Suppressor macrophage treated with lipopolysaccharide for 4 hours (primary cell): ENCODE measurements at regions not wholly inside any gene's neighbourhood (a gene's known extent, or its start where the extent isn't known, plus 50 kb on each side); places are given as distances from the start of the nearest gene placed in this dataset.
A peak's percentile ranks its signal among the peaks of the same experiment; 100 is the strongest.

ENCODE experiments used
- DNase-seq: peaks from one replicate; pipeline ENCODE4 v3.0.0-alpha.2; 2020

- no peak for DNase-seq
Measured at GRCh38 chr7:115701141-115701540, 329.4 kb downstream of the TFEC start.

GRCh38 chr7:115694424-115694823 is 336.1 kb downstream of the TFEC start:
- no peak for DNase-seq

DNA sequence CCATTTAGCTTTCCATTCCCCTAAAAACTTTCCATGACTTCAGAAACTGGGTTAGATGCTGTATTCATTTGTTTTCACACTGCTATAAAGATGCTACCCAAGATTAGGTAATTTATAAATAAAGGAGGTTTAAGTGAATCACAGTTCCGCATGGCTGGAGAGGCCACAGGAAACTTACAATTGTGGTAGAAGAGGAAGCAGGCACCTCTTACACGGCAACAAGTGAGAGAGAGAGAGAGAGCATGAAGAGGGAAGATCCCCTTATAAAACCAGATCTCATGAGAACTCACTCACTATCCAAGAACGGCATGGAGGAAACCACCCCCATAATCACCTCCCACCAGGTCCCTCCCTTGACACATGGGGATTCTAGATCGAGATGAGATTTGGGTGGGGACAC is 336.8 kb downstream of the TFEC start:
- DNase-seq: no peak

- DNase-seq: no peak
Measured at GRCh38 chr7:115689941-115690340, 340.6 kb downstream of the TFEC start.

GRCh38 chr7:115683093-115683492 is 347.5 kb downstream of the TFEC start:
- no peak for DNase-seq

- no peak for DNase-seq
Measured at GRCh38 chr7:115682507-115682906, 348.1 kb downstream of the TFEC start.

GRCh38 chr7:115680921-115681320 is 349.6 kb downstream of the TFEC start:
- DNase-seq: no peak

DNA sequence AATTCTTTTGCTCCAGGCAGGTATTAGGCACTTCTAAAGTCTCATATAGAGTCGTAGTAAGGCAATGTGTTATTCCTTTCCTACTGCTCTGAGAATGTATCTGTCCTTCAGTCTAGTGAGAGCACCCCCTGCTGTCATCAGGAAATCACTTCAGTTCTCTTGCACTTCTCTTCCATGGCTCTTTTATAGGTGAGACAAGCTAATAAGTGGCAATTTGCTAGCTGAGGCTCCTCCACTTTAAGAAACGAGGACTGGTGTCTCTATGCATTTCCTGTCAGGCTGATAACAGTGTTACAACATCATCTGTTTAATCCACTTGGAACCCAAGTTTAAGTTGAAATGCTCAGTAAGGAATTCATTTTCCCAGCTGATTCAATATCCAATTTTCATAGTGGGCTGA is 350.6 kb downstream of the TFEC start:
- peak; percentile 23 for DNase-seq

- no peak for DNase-seq
Measured at GRCh38 chr7:115679423-115679822, 351.1 kb downstream of the TFEC start.

DNA sequence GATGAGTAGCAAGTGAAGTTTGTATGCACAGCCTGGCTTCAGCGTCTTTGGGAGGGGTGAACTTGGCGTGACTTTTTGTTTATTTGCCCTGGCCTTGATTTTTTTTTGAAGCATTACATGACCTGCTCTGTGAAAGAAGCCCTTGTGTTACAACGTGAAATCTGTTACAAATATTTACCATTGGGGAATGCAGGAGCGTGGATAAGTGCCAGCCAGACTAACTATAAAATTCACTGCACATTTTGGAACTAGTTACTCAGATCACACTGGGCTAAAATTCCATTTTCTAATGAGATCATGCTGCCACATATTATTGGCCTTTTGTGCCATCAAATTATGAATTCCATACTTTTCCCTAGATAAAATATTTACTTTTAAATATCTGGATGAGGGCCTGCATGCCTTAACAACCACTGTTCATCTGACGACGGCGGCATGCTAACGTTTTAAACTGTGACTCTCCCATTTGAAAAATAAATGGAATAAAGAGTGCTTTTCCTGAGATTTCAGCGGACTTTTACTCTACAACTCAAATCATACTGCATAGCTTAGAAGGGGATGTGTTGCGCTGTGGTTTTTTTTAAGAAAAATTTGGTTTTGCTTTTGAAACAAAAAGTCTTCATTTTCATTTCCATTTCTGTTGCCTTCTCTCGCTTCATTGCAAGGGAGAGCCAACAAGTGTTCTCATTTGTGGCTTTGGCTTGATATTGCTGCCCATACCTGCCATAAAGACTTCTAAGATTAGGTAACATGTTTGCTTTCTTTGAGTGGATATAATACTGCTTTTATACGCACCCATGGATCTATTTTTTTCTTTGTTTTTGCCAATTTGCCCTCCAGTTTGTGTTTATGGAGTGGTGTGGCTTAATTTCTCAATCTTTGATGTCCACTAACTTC is 352.2 kb downstream of the TFEC start:
- no peak for DNase-seq

- no peak for DNase-seq
Measured at GRCh38 chr7:115676707-115677106, 353.9 kb downstream of the TFEC start.

GRCh38 chr7:115676080-115676479 is 354.5 kb downstream of the TFEC start:
- DNase-seq: no peak

DNA sequence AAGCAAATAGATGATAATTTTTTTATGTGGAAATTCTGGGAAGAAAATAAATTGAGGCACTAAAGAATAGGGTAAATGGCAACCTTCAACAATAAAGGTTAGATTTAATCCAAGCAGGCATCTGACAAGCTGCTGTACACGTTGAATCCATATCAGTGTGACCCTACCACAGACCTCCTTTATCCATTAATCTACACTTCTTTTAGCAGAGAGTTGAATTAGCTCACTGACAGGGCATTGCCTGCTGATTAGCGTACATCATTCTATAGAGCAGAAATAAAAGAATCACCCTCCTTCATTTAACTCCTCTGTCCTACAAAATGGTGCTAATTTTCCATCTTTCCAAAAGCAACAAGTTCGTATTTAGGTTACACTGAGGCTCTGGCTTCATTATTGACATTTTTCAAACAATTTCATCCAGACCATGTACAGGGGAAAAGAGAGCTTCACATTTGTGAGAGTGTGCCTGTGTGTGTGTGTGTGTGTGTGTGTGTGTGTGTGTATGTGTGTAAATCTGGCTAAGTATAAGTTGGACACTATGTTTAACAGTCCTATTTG is 356.0 kb downstream of the TFEC start:
- no peak for DNase-seq

GRCh38 chr7:115672024-115672423 is 358.5 kb downstream of the TFEC start:
- DNase-seq: no peak

- DNase-seq: no peak
Measured at GRCh38 chr7:115662676-115663075, 367.9 kb downstream of the TFEC start.

DNA sequence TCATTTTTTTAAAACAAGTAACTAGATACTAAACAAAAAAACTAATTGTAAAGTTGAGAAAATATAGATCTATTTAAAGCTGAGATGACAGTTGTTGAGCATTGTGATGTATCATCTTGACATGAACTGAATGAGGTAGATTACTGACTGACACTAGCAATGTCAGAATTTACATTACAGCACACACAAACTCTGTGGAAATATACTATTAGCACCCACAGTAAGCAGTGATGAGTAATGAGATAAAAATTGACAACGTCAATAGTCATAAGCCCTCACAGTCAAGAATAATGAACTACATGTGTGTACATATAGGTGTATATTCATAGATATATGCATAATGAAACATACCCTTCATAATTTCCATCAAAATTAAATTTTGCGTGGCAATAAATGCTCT is 368.4 kb downstream of the TFEC start:
- DNase-seq: no peak

DNA sequence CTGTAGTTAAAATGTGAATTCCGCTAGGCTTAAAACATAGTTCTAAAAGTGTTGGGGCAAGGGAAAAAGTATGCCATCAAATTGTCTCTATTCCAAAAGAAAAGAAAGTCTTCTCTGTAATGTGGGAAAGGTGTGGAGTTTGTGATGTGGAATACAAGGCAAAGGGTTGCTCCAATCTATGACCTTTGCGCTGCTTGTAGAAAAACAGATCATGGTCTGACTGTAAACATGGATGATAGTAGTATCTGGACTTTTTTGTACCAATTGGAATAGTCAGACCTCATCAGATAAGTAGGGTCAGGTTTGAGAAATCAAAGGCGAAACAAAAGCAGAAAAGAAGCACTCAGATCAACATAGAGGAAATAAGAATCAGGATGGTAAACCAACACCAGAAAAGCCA is 372.3 kb downstream of the TFEC start:
- DNase-seq: no peak

- no peak for DNase-seq
Measured at GRCh38 chr7:115654384-115655214, 376.0 kb downstream of the TFEC start.

DNA sequence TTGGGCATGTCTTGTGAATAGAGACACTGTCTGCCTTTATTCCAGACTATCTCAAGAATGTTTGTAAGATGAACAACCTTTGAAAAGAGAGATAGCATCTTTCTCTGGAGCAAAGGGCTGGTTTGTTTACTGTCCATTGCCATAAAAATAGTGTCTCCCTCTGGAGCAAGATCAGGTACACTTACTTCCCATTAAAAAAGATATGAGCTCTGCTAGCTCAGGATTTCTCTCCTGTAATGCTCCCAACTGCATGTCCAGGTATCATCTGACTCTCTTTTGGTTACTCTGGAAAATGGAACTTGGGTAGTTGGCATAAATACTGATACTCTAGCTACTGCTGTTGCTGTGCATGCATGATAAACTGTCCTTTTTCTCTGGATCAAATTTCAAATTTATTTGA is 381.1 kb downstream of the TFEC start:
- no peak for DNase-seq

GRCh38 chr7:115647712-115648111 is 382.9 kb downstream of the TFEC start:
- DNase-seq: no peak

DNA sequence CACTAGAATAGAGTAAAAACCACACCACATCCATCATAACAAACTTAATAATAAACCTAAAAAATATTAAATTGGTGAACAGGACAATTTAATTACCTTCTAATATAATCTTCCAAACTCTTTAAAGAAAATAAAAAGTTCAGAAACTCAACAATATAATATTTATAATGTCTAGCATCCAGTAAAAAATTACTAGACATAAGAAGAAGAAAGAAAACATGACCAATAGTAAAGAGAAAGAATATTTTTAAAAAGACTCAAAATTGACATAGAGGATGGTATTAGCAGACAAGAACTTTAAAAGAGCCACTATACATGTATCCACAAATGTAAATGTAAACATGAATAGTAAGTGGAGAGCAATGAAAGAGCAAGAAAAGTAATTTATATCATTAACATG is 388.4 kb downstream of the TFEC start:
- no peak for DNase-seq

DNA sequence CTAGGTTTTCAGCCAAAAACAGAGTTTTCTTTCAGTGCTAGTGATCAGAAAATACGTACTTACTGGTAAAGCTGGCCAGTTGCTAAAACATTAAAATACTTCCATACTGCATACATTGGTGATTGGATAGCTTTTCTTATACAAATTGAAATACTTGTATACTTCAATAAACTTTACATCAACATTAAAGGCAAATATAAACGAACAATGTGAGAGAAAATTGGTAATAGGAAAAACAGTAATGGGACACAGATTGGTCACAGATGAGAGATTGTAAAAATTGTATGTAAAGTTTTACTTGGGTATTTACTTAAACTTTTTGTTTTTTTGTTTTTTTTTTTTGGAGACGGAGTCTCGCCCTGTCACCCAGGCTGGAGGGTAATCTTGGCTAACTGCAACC is 391.7 kb downstream of the TFEC start:
- DNase-seq: no peak

DNA sequence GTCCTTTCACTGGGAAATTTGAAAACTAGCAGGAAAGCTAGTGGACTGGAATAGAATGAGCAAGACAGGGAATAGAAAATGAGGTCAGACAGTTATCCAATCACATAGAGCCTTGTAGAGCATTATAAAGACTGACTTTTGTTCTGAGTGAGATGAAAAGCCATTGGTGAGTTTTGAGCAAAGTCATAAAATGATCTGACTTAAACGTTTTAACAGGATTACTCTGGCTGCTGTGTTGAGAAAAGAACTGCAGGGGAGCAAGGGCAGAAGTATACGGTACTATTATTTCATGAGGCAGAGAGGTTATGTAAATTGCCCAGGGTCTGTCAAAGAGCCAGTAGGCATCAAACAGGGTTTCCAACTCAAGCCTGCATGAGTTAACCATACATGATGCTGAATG is 393.4 kb downstream of the TFEC start:
- DNase-seq: no peak

DNA sequence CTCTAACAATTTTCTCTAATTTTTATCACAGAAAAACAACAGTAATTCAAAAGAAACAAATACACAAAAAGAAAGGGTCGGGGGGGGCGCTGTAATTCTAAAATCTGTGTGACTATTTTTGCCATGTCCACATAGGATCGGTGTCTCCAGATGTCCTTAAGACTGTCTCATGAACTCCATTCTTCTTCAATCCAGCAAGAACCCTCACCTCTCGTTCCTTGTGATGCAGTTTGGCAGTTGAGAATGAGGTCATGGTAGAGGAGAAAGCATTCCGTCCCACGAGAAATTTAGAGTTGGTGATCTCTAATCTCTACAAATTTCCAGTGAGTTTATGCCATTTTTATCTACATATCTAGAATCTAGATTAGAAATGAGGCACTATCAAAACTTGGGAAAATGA is 394.7 kb downstream of the TFEC start:
- DNase-seq: no peak
